Right lobe of liver (tissue), 4 donors: ENCODE measurements at regions not wholly inside any gene's neighbourhood (a gene's known extent, or its start where the extent isn't known, plus 50 kb on each side); places are given as distances from the start of the nearest gene placed in this dataset.

Experiments
- CTCF ChIP-seq, 4 donors: fragments of 200-600 bp in 3 of 4; fragments of 450-650 bp in 1 of 4; IDR thresholded peaks; one replicate each; pipeline versions ENCODE4 v1.5.1 to v1.8.0; 2016 to 2022; ENCODE audit warnings: antibody characterized with exemption in 4 of 4, mild to moderate bottlenecking in 2 of 4
- POLR2A ChIP-seq: fragments of 450-650 bp; IDR thresholded peaks from one replicate; pipeline ENCODE4 v1.6.1; 2017; ENCODE audit warnings: antibody characterized with exemption, mild to moderate bottlenecking
- donor health status: DM: no; HTN: no; CAD: no.
- donor health status: DM: no; HTN: no; CAD: no.
- donor health status: DM: no; HTN: yes; CAD: no.

GRCh38 chr14:96706893-96707292 lies 90.3 kb upstream of the VRK1 start:
- TF ChIP-seq CTCF (IDR thresholded peaks at IDR 0.05) (no peak), POLR2A (no peak)
